ENCODE measurements at regions not wholly inside any gene's neighbourhood (a gene's known extent, or its start where the extent isn't known, plus 50 kb on each side); places are given as distances from the start of the nearest gene placed in this dataset.

GRCh38 chr2:47301731-47302130, 67.4 kb upstream of the EPCAM start:
- TF ChIP-seq, protein P1, sequence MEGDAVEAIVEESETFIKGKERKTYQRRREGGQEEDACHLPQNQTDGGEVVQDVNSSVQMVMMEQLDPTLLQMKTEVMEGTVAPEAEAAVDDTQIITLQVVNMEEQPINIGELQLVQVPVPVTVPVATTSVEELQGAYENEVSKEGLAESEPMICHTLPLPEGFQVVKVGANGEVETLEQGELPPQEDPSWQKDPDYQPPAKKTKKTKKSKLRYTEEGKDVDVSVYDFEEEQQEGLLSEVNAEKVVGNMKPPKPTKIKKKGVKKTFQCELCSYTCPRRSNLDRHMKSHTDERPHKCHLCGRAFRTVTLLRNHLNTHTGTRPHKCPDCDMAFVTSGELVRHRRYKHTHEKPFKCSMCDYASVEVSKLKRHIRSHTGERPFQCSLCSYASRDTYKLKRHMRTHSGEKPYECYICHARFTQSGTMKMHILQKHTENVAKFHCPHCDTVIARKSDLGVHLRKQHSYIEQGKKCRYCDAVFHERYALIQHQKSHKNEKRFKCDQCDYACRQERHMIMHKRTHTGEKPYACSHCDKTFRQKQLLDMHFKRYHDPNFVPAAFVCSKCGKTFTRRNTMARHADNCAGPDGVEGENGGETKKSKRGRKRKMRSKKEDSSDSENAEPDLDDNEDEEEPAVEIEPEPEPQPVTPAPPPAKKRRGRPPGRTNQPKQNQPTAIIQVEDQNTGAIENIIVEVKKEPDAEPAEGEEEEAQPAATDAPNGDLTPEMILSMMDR (IDR thresholded peaks at IDR 0.05; ENCODE audit: low read depth, low read length, missing input control) = no peak
- no peak for TF ChIP-seq RAD21 (IDR thresholded peaks at IDR 0.05)
- TF ChIP-seq, protein P2, sequence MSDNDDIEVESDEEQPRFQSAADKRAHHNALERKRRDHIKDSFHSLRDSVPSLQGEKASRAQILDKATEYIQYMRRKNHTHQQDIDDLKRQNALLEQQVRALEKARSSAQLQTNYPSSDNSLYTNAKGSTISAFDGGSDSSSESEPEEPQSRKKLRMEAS (IDR thresholded peaks at IDR 0.05) = no peak
